Stimulated activated memory B cell treated with anti-CD40 and anti-IgM and Interleukin-4, amounts not matched to agents 10 μg/mL and 1 μg/mL and 100 μg/mL, for 72 hours (primary cell): ENCODE measurements at regions not wholly inside any gene's neighbourhood (a gene's known extent, or its start where the extent isn't known, plus 50 kb on each side); places are given as distances from the start of the nearest gene placed in this dataset.
"Not testable (repeated sequence)": the region's sequence is repeated elsewhere in the genome, so short reads cannot be mapped to it uniquely, and the experiment has no call there.

ENCODE experiments used
- ATAC-seq: fragments of 150-1000 bp; cut with Tn5 transposase; 2 replicates; pipeline ENCODE4 v1.10.0; 2021
- H3K27ac Mint-ChIP-seq: one replicate; pipeline ENCODE4 v1.8.0; 2022; ENCODE audit warnings: mild to moderate bottlenecking, mixed read lengths
- H3K27me3 Mint-ChIP-seq: one replicate; pipeline ENCODE4 v1.8.0; 2022; ENCODE audit warnings: mixed read lengths
- H3K36me3 Mint-ChIP-seq: one replicate; pipeline ENCODE4 v1.8.0; 2022; ENCODE audit warnings: mixed read lengths
- H3K4me1 Mint-ChIP-seq: one replicate; pipeline ENCODE4 v1.8.0; 2022; ENCODE audit warnings: mixed read lengths
- H3K4me3 Mint-ChIP-seq: one replicate; pipeline ENCODE4 v1.8.0; 2022; ENCODE audit warnings: mild to moderate bottlenecking, moderate library complexity, mixed read lengths
- H3K9me3 Mint-ChIP-seq: one replicate; pipeline ENCODE4 v1.8.0; 2022; ENCODE audit warnings: mixed read lengths

DNA sequence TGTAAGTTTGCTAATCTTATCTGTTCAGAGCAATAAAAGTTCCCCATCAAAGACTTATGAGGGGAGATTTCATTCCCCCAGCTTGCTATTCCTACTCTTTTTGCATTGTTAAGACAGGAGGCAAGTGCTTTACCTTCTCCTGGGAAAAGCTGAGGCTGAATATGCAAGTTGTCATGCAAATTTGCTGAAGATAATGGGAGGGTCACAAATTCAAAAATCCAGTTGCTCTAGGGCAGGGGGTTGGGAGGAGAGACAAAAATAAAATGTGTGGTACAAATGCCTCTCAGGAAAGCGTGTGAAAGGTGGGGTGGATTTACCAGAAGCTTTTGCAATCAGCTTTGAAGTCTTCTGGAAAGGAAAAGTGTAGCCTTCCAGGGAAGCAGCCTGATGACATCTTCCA is 290.4 kb downstream of the TUBA3C start:
- not testable (repeated sequence) for H3K4me1 Mint-ChIP-seq, H3K27me3 Mint-ChIP-seq, H3K27ac Mint-ChIP-seq, H3K9me3 Mint-ChIP-seq, ATAC-seq, H3K36me3 Mint-ChIP-seq, H3K4me3 Mint-ChIP-seq

DNA sequence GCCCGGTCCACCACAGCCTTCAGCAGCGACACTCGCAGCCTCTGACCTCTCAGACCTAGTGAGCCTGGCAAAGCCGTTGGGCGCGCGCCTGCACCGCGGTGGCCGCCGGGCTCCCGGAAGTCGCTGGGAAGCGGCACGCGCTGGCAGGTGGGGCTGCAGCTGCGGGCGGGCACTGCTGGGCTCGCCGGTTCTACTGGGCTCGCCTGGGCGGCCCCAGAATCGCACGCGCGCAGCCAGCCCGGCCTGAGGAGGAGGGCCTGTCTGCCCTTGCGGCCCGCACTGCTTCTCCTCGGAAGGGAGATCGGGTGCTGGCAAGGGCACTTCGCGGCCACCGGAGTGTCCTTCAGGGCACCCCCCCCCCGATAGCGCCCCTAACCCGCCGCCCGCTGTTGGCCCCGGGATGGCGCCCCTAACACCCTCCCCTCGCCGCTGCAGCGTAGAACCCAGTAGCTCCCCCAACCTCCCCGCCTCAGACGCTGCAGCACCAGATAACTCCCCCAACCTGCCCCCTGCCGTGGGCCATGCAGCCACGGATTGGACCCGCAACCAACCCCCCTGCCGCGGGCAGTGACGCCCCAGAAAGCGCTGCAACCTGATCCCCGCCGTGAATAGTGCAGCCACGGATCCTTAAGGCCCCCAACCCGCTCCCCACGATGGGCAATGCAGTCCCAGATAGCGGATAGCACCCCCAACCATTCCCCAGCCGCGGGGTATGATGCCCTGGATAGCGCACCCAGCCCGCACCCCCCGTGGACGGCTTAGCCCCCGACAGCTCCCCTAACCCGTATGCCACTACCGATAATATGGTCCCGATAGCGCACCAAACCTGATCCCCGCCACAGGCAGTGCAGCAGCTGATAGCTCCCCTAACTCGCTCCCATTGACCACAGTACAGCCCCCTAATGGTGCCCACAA is 306.5 kb downstream of the TUBA3C start:
- not testable (repeated sequence) for H3K27me3 Mint-ChIP-seq, H3K9me3 Mint-ChIP-seq, H3K36me3 Mint-ChIP-seq, H3K4me3 Mint-ChIP-seq, H3K27ac Mint-ChIP-seq, H3K4me1 Mint-ChIP-seq, ATAC-seq

DNA sequence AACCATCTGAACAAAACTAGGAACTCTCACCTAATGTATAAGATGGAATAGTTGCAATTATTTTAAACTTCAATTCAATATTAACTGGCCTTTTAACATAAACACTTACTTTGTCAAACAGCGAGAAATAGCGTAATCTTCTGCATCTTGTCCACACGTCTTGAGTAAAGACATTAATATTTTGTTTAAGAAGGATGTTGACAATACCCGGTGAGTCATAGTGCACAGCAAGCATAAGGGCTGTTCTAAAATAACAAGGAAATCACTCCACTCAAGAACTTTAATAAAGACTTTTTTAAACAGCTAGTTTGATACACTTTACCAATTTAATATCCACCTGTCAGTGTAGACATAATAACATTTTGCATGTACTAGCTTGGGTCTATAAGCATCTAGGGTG is 311.1 kb downstream of the TUBA3C start:
- not testable (repeated sequence) for H3K9me3 Mint-ChIP-seq, ATAC-seq, H3K4me3 Mint-ChIP-seq, H3K27me3 Mint-ChIP-seq, H3K27ac Mint-ChIP-seq, H3K36me3 Mint-ChIP-seq, H3K4me1 Mint-ChIP-seq

DNA sequence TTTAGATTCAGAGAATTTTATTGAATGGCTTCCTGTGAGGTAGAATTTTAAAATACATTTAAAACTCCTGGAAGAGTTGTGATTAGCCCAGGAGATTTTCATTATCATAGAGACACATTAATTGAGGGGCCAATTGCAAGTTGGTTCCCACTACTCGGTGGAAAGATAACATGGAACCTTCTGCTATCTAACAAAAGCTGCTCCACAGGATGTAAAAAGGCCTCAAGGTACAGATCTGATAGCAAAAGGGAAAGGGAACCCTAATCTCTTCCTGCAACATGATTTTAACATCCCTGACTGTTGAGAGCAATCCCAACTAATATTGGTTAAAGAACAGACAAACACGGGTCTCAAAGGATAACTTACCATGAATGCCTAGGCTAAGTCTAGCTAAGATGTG is 312.3 kb downstream of the TUBA3C start:
- not testable (repeated sequence) for H3K4me1 Mint-ChIP-seq, H3K4me3 Mint-ChIP-seq, H3K36me3 Mint-ChIP-seq, H3K9me3 Mint-ChIP-seq, H3K27me3 Mint-ChIP-seq, H3K27ac Mint-ChIP-seq, ATAC-seq

DNA sequence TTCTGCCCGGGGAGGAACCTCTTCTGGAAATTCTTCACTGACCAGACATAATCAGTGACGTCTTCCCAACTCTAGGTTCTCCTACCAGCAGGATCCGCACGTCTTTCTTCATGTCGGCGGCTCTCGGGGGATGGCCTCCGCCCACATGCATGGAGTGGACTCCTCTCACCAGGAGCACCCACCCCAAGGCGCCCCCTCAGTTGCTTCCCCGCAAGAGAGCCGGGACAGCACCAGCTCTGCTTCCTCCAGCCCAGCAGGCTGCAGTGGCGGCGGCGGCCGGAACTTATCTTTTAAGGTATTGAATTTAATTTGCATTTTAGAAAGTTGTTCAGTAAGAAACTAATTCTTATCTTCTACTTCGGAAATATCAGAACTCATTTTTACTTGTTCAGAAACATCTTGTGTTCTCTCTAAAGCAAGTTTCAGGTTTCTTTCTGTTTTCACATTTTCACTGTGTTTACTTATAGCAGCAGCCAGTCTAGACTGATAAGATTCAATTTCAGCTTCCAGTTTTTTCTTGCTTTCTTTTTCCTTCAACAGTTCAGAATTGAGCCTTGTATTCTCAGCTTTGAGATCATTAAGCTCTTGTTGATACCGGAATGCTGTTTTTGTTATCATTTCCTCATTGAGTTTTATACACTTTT is 343.5 kb downstream of the TUBA3C start:
- ATAC-seq, H3K4me3 Mint-ChIP-seq, H3K36me3 Mint-ChIP-seq, H3K27me3 Mint-ChIP-seq, H3K9me3 Mint-ChIP-seq, H3K27ac Mint-ChIP-seq, H3K4me1 Mint-ChIP-seq: not testable (repeated sequence)

DNA sequence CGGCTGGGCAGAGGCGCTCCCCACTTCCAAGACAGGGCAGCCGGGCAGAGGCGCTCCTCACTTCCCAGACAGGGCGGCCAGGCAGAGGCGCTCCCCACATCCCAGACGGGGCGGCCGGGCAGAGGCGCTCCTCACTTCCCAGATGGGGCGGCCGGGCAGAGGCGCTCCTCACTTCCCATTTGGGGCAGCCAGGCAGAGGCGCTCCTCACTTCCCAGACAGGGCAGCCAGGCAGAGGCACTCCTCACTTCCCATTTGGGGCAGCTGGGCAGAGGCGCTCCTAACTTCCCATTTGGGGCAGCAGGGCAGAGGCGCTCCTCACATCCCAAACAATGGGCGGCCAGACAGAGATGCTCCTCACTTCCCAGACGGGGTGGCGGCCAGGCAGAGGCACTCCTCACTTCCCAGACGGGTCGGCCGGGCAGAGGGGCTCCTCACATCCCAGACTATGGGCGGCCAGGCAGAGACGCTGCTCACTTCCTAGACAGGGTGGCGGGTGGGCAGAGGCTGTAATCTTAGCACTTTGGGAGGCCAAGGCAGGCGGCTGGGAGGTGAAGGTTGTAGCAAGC is 344.4 kb downstream of the TUBA3C start:
- ATAC-seq, H3K4me1 Mint-ChIP-seq: not testable (repeated sequence)

DNA sequence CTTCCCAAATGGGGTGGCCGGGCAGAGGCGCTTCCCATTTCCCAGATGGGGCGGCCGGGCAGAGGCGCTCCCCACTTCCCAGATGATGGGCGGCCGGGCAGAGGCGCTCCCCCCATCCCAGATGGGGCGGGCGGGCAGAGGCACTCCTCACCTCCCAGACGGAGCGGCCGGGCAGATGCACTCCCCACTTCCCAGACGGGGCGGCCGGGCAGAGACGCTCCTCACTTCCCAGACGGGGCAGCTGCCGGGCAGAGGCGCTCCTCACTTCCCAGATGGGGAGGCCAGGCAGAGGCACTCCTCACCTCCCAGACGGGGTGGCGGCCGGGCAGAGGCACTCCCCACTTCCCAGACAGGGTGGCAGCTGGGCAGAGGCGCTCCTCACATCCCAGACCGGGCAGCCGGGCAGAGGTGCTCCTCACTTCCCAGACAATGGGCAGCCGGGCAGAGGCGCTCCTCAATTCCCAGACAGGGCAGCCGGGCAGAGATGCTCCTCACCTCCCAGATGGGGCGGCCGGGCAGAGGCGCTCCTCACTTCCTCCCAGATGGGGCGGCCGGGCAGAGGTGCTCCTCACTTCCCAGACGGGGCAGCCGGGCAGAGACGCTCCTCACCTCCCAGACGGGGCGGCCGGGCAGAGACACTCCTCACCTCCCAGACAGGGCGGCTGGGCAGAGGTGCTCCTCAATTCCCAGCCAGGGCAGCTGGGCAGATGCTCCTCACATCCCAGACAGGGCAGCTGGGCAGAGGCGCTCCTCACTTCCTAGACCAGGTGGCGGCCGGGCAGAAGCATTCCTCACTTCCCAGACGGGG is 345.0 kb downstream of the TUBA3C start:
- not testable (repeated sequence) for H3K36me3 Mint-ChIP-seq, H3K9me3 Mint-ChIP-seq, H3K27ac Mint-ChIP-seq, H3K4me1 Mint-ChIP-seq, H3K4me3 Mint-ChIP-seq, H3K27me3 Mint-ChIP-seq, ATAC-seq

More for the DNA sequence above, 344.4 kb downstream of the TUBA3C start:
- not testable (repeated sequence) for H3K36me3 Mint-ChIP-seq, H3K4me3 Mint-ChIP-seq, H3K27ac Mint-ChIP-seq, H3K27me3 Mint-ChIP-seq, H3K9me3 Mint-ChIP-seq

DNA sequence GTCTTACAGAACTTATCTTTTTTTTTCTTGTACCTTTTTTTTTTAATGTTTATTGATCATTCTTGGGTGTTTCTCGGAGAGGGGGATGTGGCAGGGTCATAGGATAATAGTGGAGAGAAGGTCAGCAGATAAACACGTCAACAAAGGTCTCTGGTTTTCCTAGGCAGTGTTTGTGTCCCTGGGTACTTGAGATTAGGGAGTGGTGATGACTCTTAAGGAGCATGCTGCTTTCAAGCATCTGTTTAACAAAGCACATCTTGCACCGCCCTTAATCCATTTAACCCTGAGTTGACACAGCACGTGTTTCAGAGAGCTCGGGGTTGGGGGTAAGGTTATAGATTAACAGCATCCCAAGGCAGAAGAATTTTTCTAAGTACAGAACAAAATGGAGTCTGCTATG is 345.9 kb downstream of the TUBA3C start:
- not testable (repeated sequence) for H3K36me3 Mint-ChIP-seq, ATAC-seq, H3K27me3 Mint-ChIP-seq, H3K9me3 Mint-ChIP-seq, H3K27ac Mint-ChIP-seq, H3K4me3 Mint-ChIP-seq, H3K4me1 Mint-ChIP-seq

DNA sequence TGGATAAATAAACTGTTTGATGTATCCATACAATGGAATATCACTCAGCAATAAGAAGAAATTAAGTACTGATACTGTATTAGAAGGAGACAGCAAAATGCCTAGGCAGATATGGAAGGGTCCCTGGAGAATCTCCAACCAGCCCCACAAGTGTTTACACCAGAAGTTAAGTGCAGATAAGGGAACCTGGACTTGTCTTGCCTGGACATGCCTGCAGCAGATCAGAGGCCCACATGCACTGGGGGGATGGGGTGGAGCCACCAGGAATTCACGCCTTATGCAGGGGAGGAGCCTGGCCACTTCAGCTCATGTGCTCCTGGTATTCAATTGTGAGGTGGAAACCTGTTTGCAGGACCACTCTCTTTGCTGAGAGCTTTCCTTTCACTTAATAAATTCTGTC is 356.9 kb downstream of the TUBA3C start:
- not testable (repeated sequence) for H3K4me1 Mint-ChIP-seq, H3K4me3 Mint-ChIP-seq, H3K27me3 Mint-ChIP-seq, H3K9me3 Mint-ChIP-seq, H3K36me3 Mint-ChIP-seq, H3K27ac Mint-ChIP-seq, ATAC-seq

DNA sequence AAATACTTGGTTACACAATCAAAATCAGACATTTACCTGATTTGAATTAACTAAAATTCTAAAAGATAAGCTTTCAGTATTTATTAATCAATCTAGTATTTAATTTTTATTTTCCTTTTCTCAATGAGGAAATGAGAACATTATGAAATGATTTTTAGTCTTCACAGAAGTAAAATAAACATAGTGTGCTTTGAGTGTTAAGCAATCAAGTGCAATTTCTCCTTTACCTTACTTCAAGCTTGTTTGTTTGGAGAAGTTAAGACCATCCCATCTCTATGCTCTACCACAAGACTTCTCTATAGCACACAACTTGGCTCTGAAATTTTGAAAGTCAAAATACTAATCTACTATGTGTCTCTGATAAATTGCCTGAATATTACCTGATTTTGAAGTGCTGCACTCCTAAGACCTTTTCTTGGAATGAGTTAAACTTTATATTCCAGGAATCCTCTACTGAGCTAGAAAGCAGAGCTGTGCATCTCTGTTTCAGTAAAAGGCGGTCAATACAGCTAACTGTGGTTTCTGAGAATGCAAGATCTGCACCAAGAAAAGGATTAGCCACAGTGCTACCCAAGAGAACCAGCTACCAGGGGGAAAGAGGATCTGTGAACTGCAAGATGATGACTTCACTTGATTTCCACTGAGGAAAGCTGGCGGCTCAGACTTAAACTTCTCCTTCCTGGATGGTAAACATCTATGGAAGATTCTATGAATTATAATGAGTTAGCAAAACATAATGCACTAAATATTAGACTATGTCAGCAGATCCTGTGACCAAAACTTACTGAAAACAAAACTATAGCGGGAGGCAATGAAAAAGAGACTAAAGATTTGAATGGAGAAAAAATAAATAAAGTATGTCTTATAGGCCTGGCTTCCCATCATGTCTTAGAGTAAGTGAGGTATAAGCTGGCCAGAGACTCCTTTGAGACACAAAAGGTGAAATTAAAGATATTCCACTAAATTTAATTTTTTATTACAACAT is 358.7 kb downstream of the TUBA3C start:
- H3K4me1 Mint-ChIP-seq, H3K4me3 Mint-ChIP-seq, H3K27ac Mint-ChIP-seq, H3K27me3 Mint-ChIP-seq, H3K36me3 Mint-ChIP-seq, ATAC-seq, H3K9me3 Mint-ChIP-seq: not testable (repeated sequence)

DNA sequence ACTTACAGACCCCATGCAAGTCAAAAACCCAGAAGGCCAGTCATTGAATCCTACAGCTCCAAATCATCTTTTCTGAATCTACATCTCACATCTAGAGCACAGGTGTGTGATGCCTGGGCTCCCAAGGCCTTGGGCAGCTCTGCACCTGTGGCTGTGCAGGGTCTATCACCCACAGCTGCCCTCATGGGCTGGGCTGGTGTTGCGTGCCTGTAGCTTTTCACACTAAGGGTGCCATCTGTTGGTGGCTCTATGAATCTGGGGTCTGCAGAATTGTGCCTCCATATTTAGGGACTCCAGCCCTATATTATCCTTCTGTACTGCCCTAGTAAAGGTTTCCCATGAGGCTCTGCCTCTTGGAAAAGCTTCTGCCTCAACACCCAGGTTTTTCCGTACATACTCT is 407.6 kb downstream of the TUBA3C start:
- H3K4me3 Mint-ChIP-seq, ATAC-seq, H3K4me1 Mint-ChIP-seq, H3K27me3 Mint-ChIP-seq, H3K27ac Mint-ChIP-seq, H3K36me3 Mint-ChIP-seq, H3K9me3 Mint-ChIP-seq: not testable (repeated sequence)

DNA sequence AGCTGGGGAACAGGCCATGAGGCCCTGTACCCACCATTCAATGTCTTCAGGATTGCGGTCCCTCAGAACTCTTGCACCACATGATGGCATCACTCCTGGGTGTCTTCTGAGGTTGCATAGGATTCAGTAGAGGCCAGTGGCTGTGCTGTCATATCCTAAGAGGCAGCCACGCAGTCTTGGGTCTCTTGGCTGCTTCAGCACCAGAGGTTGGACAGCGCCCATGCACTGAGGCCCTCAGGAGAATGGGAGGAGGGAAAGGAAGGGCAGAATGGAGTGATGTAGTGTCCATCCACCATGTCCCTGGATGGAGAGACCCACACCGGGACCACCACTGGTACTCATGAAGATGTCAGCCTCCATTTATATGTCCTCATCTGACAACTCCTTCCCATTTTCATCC is 439.9 kb downstream of the TUBA3C start:
- not testable (repeated sequence) for H3K27ac Mint-ChIP-seq, H3K36me3 Mint-ChIP-seq, ATAC-seq, H3K4me3 Mint-ChIP-seq, H3K4me1 Mint-ChIP-seq, H3K27me3 Mint-ChIP-seq, H3K9me3 Mint-ChIP-seq

DNA sequence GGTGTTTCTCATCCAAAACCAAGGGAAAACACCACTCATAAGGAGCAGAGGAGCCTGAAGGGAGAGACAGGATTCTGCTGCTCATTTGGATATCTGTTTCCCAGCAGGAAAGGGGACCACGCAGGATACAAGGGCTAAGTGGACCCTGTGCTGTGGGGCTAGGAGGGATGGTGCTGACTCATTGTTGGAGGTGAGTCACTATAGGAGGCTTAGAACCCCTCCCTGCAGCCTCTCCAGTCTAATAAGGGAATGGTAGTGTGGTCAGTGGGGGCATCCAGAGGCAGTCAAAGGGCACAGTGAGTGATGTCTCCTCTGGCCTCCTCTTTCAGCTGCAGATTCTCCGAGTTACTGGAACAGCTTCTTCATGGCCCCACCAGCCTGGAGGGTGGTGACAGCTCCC is 442.3 kb downstream of the TUBA3C start:
- Mint-ChIP-seq H3K36me3 (no peaks in the 10 kb centered on the region), H3K9me3 (peaks cover 2% of the 10 kb centered on the region), H3K27me3 (no peaks in the 10 kb centered on the region), H3K4me3 (no peak overlapping the region), H3K27ac (no peak overlapping the region), H3K4me1 (no peaks in the 10 kb centered on the region)
- no peak for ATAC-seq

DNA sequence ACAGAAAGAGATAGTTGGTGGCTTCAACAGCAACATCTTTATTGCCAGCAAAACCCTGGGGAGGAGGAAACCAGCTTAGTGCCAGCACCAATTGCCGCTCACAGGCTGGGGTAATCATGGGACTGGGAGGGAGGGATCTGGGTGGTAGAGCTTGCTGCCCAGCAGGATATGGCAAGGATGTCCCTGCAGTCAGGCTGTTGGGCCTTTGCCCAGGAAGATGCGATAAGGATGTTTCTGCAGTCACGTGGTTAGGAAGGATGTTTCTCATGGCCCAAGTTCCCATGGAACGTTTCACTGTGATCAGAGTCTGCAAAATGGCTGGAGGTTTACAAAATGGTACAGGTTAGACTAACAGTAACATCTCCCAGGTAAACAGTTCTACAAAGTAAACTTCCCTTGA is 443.5 kb downstream of the TUBA3C start:
- H3K4me1 Mint-ChIP-seq, H3K4me3 Mint-ChIP-seq, H3K9me3 Mint-ChIP-seq, ATAC-seq, H3K27me3 Mint-ChIP-seq, H3K36me3 Mint-ChIP-seq, H3K27ac Mint-ChIP-seq: not testable (repeated sequence)
